ENCODE measurements at regions not wholly inside any gene's neighbourhood (a gene's known extent, or its start where the extent isn't known, plus 50 kb on each side); places are given as distances from the start of the nearest gene placed in this dataset.

DNA sequence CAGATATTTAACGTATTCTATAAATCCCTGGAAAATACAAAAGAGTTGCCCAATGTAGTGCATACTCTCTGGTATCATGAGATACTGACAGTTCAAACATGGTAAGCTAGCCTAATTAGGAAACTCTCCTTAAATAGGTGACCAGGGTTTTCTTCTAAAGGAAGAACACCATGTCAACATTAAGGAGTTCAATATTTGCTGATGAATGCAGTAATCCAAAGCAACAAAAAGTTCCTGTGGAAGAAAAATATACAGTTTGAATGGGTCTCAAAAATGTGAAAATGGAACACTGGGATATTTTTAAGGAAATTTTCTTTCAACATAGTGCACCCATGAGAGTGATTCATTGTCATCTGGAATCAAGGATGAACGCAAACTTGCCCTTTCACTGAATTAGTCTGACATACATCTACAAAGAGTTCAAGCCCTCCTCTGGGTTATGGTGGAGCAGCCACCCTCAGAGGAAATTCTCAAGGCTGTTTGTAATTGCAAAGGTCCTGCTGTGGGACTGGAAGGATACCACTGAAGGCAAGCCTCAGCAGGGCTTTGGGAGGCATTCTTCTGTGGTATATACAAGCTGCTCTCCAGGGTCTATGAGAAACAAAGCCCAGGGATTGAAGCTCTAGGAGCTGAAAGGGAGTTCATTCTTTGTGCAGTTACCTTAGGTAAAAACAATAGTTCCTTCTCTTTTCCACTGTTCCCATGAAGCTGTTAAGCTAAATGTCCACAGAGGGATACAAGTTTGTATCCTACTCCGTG, 700.3 kb downstream of the TUSC7 start:
- TF ChIP-seq, protein P1, sequence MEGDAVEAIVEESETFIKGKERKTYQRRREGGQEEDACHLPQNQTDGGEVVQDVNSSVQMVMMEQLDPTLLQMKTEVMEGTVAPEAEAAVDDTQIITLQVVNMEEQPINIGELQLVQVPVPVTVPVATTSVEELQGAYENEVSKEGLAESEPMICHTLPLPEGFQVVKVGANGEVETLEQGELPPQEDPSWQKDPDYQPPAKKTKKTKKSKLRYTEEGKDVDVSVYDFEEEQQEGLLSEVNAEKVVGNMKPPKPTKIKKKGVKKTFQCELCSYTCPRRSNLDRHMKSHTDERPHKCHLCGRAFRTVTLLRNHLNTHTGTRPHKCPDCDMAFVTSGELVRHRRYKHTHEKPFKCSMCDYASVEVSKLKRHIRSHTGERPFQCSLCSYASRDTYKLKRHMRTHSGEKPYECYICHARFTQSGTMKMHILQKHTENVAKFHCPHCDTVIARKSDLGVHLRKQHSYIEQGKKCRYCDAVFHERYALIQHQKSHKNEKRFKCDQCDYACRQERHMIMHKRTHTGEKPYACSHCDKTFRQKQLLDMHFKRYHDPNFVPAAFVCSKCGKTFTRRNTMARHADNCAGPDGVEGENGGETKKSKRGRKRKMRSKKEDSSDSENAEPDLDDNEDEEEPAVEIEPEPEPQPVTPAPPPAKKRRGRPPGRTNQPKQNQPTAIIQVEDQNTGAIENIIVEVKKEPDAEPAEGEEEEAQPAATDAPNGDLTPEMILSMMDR (IDR thresholded peaks at IDR 0.05), result no peak
- TF ChIP-seq POLR2A (IDR thresholded peaks at IDR 0.05), result no peak

All from thyroid gland (tissue), 4 donors.